ENCODE measurements at regions not wholly inside any gene's neighbourhood (a gene's known extent, or its start where the extent isn't known, plus 50 kb on each side); places are given as distances from the start of the nearest gene placed in this dataset.

DNA sequence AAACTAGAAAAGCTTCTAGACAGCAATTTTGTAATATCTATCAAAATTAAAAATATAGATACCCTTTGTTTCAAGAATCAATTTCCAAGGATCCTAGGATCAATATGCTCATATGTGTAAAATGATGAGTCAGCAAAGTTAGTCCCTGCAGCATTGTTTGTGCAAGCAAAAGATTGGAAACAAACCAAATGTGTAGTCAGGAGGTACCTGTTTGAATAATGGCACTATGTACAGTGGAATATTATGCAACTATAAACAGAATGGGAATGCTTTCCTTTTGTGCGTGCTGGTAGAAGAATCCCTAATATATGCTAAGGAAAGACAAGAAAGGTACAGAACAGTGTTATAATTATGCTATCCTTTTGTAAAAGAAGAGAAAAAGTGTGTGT, 58.5 kb upstream of the PJA2 start:
- TF ChIP-seq, protein P1, sequence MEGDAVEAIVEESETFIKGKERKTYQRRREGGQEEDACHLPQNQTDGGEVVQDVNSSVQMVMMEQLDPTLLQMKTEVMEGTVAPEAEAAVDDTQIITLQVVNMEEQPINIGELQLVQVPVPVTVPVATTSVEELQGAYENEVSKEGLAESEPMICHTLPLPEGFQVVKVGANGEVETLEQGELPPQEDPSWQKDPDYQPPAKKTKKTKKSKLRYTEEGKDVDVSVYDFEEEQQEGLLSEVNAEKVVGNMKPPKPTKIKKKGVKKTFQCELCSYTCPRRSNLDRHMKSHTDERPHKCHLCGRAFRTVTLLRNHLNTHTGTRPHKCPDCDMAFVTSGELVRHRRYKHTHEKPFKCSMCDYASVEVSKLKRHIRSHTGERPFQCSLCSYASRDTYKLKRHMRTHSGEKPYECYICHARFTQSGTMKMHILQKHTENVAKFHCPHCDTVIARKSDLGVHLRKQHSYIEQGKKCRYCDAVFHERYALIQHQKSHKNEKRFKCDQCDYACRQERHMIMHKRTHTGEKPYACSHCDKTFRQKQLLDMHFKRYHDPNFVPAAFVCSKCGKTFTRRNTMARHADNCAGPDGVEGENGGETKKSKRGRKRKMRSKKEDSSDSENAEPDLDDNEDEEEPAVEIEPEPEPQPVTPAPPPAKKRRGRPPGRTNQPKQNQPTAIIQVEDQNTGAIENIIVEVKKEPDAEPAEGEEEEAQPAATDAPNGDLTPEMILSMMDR (conservative IDR thresholded peaks at IDR 0.05; ENCODE audit: low read depth, low read length): no peak
- no peak for TF ChIP-seq EZH2phosphoT487 (IDR thresholded peaks at IDR 0.05; ENCODE audit: borderline replicate concordance, low read length)

Data from PC-3 (cell line).